ENCODE measurements at regions not wholly inside any gene's neighbourhood (a gene's known extent, or its start where the extent isn't known, plus 50 kb on each side); places are given as distances from the start of the nearest gene placed in this dataset.
"Not testable (repeated sequence)": the region's sequence is repeated elsewhere in the genome, so short reads cannot be mapped to it uniquely, and the experiment has no call there.

GRCh38 chr3:95241256-95241655, 1178.4 kb downstream of the NSUN3 start:
- TF ChIP-seq POLR2A (IDR thresholded peaks at IDR 0.05; ENCODE audit: control extremely low read depth in 1 of 2, low read depth in 2 of 2, low read length in 2 of 2); GTF2F1 (IDR thresholded peaks at IDR 0.05; ENCODE audit: borderline replicate concordance, low read depth, low read length); GABPA (IDR thresholded peaks at IDR 0.05; ENCODE audit: borderline replicate concordance, insufficient read depth, low read length); SUZ12 (IDR thresholded peaks at IDR 0.05; ENCODE audit: low read length); CTCF (IDR thresholded peaks at IDR 0.05; ENCODE audit: control extremely low read depth in 1 of 3, insufficient read depth in 1 of 3, low read depth in 1 of 3, low read length in 3 of 3); POLR2AphosphoS5 (IDR thresholded peaks at IDR 0.05; ENCODE audit: low read depth, low read length): not testable (repeated sequence)

All from H1 (cell line).